HG03342 (cell line): ENCODE measurements at regions not wholly inside any gene's neighbourhood (a gene's known extent, or its start where the extent isn't known, plus 50 kb on each side); places are given as distances from the start of the nearest gene placed in this dataset.
"Not testable (repeated sequence)": the region's sequence is repeated elsewhere in the genome, so short reads cannot be mapped to it uniquely, and the experiment has no call there.

Source experiments
- ATAC-seq: cut with Tn5 transposase; IDR thresholded peaks from one replicate; pipeline ENCODE4 v1.9.1; 2021; ENCODE audit warnings: mild to moderate bottlenecking, moderate library complexity; ENCODE audit not compliant: unreplicated experiment

DNA sequence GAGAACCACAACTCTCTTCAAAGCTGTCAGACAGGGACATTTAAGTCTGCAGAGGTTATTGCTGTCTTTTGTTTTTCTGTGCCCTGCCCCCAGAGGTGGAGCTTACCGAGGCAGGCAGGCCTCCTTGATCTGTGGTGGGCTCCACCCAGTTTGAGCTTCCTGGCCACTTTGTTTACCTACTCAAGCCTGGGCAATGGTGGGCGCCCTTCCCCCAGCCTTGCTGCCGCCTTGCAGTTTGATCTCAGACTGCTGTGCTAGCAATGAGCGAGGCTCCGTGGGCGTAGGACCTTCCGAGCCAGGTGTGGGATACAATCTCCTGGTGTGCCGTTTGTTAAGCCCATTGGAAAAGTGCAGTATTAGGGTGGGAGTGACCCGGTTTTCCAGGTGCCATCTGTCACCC, 822.1 kb downstream of the KCNMA1 start:
- ATAC-seq = not testable (repeated sequence)

DNA sequence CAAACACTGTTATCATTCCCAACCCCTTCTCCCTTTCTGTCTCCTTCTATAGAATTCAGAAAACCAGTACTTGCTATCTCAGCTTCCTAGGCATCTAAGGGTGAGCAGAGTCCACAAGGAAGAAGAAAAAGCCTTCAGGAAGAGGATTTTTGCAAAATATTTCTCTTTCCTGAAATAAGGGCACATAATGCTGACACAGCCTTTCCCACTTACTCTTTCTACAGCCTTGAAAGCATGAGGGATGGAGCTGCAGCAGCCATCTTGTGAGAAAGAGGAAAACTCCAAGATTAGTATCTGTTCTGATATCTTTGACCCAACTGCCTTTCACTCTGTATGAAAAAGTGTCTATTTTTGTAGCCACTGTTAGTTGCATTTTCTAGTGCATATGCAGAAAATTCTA, 826.2 kb downstream of the KCNMA1 start:
- no peak for ATAC-seq

DNA sequence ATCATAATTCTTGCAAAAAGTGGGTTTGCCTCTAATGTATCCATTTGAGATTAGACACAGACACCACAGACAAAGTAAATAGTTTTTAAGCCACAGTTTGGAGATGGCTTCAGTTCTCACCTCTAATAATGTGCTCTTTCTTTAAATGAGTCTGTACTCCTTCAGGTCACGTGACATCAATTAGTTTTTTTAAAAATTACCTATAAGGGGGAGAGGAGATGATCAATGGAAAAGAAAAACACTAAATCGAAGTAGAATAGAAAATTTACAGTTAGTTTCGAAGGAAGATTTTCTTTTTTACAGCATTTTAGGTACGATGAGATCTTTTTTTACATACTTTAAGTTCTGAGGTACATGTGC, 849.2 kb downstream of the KCNMA1 start:
- no peak for ATAC-seq

DNA sequence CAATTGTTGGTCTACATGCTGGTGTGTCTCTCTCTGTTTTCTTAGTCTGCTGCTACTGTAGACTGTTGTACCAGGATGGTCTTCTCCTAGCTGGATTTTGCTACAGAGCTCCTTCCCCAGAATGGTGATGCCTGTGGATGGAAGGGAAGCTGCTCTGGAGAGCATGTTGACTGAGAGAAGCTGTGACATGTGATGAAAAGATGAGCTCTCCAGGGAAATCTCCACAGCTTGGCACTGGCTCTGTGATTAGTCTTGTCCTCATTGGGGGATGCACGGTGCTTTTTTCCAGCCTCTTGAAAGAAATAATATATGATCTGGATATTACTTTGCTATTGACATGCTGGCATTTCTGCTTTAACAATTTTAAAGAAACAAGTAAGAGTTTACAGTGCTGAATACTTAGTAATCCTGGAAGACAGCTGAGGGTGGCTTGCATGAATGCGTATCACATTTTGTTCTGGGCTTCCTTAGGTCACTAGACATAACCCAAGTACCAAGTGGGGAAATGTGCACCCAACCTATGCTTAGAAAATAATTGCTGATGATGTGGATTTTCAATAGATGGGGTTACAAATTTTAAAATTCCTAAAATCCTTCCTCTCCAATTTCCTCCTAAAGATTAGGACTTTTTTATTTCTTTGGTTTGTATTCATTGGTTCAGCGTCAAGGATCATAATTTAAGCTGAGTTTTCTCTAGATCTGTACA, 849.7 kb downstream of the KCNMA1 start:
- ATAC-seq = no peak

DNA sequence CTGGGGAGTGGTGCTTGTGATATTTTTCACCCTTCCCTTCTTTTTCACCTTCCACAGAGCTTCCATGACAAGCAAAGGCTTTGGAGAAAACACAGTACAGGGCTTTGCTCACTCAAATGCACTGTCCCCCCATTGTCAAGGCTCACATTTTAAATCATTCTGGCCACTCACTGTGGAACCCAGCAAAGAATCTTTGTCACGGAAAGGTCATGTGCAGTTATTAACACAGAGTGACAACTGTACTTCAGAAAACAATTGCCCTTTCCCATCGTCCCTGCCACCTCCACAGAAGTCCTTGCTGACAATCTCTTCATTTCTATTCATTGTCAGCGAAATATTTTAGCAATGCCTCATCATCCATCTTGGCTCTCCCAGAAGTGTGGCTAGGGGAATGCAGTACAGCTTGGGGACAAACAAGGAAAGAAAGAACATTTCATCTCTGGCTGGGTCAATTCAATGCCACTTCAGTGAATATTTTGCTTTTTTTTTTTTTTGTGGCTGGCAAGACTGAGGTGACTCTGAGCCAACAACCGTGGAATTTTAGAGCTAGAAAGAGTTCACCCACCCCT, 851.0 kb downstream of the KCNMA1 start:
- ATAC-seq = no peak

DNA sequence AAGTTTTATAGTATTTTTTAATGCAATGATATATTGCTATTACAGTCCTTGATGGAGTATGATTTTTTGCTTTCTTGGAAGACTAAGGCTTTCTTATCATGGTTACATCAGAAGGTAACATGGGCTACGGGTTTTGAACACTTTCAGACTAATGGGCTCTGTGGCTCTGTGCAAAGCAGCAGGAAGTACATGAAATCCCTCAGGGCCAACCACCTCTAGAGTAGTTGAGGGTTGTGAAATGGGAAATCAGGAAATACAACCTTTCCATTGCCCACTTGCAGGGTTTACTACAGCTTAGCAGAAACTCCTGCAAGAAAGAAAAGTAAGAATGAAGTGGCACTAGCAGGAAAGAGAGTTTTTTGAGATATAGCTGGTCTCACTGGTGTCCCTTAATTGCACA, 853.5 kb downstream of the KCNMA1 start:
- no peak for ATAC-seq

DNA sequence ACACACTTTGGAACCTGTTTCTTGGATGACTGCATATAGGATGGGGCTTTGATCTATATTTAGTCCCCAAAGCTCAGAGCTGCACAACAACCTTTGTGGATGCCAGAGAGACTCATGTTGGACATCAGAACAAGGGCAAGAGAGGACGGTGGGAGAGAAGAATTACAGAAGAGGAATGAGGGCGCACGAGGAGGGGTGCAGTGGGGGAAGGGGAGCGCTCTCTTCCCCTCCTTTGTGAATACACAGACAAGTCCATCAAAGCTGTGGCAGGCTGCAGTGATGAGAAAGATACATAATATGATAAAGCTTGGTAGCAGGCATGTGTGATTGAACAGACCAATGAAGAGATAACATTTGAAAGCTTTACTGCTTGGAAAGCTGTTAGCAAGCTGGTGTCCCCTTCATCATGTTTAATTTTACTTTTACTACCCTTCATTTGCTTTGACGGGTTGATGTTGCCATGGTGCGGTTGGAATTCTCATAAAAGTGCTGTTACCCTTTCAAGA, 857.8 kb downstream of the KCNMA1 start:
- ATAC-seq = no peak

DNA sequence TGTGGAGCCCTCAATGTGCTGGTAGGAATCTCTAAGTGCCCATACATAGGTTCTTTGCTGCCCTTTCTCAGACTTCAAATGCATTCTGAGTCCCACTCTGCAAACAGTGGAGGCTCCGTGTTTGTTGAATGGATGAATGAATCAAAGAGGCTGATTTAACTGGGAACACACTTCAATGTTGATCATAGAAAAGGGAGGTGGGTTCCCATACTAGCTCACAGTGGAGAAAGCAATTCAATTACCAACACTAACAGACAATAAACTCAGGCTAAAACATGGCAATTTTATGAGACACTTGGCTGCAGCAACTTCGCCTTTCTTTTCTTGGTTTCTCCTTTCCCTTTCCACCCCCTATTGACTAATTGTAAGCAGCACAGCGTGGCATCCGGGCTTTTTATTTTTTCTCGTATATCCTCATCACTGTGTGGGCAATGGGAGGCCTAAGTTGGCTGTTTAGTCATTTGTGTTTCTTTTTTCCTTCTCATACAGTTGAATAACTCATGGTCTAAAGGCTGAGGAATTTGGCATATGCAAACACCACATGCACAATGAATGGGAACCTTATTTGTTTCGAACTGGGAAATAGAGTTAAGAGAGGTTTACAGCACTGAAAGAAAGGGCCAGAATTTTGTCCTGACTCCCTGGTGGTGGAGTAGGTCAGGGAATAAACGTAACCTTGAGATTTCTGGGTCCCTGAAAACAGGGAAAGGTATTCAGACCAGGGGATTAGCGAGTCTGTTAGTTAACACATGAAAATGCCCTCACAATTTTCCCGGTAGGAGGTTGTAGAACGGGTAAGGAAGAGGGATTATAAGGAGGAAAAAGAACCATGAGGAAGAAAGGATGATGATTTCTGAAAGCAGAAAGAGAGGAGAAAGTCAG, 858.5 kb downstream of the KCNMA1 start:
- ATAC-seq = no peak

DNA sequence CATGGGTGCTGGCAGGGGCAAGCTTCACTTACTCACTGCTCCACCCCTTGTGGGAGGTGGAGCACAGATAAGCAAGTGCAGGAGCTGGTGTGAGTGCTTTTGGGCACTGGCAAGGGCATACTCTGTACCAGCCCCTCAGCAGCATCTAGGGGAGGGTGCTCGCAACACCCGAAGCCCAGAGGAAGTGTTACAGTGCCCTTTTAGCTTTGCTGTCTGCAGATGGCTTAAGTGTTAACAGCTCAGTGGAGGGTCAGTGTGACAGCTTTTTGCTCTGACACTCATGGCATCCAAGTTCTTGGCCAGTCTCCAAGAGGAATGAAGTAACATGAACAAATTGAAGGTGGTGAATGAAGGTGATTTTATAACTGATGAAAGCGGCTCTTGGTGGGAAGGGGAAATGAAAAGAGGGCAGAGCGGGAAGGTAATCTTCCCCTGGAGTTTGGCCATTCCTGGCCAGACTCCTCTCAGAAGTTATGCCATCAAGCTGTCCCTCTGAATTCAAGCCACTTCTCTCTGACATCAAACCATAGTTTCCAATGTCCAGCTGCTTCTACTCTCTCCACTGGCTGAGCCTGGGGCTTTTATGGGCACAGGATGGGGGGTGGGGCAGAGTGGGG, 862.5 kb downstream of the KCNMA1 start:
- no peak for ATAC-seq

DNA sequence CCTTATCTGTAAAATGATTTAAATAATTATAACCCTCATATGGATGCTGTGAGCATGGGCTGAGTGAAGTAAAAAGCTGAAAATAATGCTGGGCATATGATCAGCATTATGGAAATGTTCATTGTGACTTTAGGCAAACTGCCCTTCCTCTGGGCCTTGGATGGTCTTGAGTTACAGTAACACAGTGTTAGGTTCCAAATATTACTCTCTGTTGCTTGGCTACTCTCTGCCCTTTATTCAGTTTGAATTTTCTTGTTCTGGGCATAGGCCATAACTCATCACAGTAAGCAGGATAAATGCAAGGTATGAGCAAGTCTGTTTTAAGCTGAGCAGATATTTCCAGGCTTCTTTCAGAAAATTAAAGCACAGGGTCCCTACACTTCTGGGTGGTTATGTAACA, 868.0 kb downstream of the KCNMA1 start:
- ATAC-seq = no peak

DNA sequence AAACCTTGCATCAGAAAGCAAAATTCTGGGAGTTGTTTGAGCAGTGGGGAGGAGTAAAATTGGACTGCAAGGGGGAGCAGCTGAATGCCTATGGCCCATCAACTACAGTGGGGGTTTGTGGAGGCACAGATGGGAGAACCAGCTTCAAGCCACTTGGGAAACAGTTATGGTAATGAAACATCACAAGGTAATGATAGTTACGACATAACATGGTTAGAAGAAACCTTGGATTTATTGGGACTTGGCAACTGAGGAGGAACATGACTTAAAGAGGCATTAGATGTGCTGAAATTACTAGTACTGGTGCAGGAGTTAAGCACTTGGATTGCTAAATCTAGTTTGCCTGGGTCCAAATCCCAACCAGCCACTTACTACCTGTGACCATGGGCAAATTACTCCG, 868.4 kb downstream of the KCNMA1 start:
- ATAC-seq = no peak

DNA sequence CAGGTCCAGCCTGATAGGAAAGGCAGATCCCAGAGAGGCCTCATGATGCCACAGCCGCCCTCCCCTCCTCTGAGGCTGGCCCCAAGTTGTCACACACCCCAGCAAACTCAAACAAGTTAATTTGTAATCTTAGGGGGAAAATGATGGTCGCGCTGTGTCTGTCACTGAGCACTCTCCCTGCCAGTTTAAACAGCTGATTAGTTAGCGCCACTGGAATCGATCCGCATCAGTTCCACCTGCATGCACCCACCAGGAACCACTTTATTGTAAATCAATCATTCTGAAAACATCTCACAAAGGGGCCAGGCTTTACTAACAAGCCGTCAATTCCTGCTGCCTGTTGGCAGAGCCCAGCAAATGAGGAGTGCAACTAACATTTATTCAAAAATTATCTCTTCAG, 870.9 kb downstream of the KCNMA1 start:
- ATAC-seq = no peak

DNA sequence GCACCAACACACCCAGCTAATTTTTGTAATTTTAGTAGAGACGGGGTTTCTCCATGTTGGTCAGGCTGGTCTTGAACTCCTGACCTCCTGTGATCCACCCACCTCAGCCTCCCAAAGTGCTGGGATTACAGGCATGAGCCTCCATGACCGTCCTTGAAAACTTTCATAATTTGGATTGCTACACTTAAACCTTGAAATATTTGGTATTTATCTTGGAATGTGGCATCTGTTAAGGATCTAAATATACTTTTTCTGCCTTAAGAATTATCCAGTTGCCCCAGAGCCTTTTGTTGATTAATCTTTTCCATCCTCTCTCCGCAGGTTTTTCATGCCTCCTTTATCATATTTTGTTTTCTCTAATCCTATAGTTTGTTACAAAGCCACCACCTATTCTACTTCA, 872.7 kb downstream of the KCNMA1 start:
- ATAC-seq = not testable (repeated sequence)

DNA sequence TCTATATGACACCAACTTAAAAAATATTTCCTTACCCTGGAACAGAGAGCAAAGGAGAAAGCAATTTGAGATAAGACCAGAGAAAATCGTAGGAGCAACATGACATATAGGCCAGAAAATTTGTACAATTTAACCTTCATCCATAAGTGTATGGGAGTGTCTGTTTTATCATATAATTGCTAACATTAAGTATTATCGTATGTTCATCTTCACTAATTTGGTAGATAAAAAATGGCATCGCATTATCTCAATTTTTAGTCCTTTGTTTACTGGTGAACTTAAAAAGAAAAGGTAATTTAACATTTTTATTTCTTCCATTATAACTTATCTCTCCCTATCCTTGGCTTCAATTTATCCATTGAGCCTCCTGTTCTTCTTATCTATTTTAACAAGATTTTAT, 873.4 kb downstream of the KCNMA1 start:
- no peak for ATAC-seq

DNA sequence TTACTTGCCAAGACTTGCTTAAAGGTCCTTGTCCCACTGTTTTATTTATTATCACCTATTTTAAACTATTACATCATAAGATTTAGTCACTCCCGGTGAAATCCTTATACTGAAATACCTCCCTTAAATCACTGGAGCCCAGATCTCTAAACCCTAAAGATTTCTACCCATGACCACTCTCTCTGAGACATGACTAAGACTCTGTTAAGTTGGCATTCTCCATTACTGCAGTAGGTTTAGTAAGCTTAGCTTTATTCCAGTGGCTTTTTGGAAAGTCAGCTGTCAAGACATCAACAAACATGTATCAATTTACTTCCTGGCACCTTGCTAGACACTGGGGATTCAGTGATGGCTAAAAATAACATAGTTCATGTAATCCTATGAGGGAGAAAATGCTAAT, 874.2 kb downstream of the KCNMA1 start:
- ATAC-seq = no peak

DNA sequence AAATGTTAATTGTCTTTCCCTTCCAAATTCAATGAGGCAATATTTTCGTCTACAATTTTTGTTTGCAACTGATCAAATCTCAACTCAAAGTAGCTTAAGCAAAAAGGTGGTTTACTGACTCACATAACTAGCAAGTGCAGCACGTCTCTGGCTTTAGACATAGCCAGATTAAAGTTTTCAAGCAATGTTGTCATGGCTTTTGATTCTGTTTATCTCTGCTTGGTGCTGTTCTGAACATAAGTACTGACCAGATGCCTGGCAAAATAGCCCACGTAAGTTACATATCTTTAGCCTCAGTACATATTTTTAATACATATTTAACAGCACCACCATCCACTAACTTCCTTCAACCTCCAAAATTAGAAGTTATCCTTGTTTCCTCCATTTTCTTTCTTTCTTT, 877.9 kb downstream of the KCNMA1 start:
- no peak for ATAC-seq

DNA sequence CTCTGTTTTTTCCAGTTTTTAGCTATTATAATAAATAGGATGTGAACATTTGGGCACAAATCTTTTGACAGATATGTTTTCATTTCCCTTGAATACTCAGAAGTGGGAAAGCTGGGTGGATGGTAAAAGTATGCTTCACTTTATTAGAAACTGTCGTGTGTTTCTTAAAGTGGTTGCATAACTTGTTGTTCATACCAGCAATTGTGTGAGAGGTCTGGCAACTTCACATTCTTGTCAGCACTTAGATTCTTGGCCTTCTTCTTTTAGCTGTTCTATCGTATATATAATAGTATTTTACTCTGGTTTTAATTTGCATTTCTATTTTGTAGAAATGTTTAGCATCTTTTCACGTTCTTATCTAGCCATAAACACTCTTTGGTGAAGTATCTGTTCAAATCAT, 894.4 kb downstream of the KCNMA1 start:
- no peak for ATAC-seq

DNA sequence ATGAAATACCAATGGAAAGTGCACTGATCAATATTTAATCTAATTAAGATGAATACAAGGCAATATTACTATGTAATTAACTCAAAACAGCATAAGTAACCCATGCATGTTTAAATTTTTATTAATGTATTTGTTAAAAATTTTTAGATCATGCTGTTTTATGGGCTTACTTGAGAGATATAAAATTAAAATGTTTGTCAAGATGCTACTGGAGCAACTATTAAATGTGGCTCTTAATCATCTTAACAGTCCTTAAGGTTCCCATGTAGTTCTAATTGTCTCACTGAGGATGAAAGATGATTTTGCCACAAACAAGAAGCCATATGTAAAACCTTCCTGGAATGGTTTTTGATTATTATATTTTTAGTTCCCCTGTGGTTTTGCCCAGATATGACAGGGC, 897.1 kb downstream of the KCNMA1 start:
- no peak for ATAC-seq

DNA sequence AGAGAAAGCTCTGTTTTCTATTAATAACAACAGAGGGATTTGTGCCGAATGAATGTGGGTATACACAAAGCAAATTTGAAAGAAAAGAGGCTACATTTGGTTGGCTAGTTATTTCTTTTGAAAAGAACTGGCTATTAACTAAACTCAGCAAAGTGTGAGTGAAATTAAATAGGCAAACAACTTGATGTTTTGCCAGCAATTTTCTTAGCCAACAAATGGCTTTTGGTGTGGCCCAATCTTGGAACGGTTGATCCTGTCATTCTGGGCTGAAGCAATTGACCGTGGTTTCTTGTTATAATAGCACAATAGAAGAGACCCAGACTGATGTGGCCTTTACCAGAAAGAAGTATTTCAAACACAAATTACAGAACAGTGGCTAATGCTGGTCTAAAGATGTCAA, 898.6 kb downstream of the KCNMA1 start:
- no peak for ATAC-seq

DNA sequence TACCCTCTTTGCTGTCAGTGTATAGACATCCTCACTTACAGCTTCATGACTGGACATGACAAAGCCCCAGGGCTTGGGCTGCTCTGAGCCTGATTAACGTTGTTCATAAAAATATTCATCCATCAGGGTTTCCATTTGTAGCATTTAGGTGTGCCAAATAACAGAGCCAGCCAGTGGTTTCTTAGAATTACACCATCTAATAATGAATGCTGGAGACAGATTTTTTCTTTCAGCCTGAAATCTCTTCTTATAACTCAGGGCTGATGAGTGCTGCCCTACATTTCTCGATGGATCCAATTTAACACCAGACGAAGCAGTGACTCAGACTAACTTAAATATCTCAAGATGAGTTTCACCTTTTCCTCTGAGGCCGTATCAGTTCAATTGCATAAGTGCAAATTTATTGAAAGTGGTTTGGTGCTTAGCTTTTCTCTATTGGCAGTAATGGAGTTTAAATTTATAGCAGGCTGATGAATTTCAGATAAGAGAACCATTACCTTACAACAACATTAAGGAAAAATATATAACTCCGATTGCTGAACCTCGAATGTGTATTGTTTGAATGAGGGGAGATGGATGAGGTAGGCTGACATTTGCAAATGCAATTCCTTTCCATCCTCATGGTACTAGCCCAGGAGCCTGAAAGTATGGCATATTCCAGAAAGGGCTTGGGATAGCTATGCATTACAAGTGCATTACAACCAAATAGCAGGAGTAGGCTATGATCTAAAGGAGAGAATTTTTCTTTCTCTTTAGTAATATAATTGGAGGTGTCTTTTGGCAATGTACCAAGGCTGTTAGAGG, 900.6 kb downstream of the KCNMA1 start:
- no peak for ATAC-seq

DNA sequence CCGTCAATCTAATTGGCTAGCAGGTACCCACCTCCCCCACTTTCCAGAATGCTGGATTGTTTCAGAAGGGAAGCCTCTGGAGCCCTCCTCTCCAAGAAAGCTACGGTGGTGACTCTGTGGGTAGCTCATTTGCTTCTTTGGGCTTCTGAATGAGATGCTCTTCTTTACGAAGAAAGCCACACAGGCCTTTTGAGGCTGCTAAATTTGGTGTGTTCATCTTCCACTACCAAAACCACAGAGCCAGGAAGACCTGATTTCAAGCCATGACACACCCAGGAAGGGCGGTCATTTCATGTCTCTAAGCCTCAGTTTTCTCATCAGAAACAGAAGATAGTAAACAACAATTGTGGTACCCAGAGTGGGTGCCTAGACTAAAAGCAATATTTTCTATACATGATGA, 901.2 kb downstream of the KCNMA1 start:
- no peak for ATAC-seq
